ENCODE measurements at regions not wholly inside any gene's neighbourhood (a gene's known extent, or its start where the extent isn't known, plus 50 kb on each side); places are given as distances from the start of the nearest gene placed in this dataset.
A peak's percentile ranks its signal among the peaks of the same experiment; 100 is the strongest.

GRCh38 chr3:194274424-194275085, 76.6 kb downstream of the CPN2 start:
- H3K36me3 ChIP-seq (ENCODE audit: control insufficient read depth in 2 of 3, insufficient read depth in 3 of 3, low read length in 3 of 3) = no peaks in the 10 kb centered on the region
- ChIA-PET POLR2A (no interaction called here), CTCF (no interaction called here)
- Mint-ChIP-seq H3K27ac (peak overlapping the region in 7 of 9 donors; percentile 16 to 76 (median 60)), H3K9me3 (peaks cover 0 to 8% (median 0%) of the 10 kb centered on the region in 11 donors), H3K4me3 (no peak overlapping the region), H3K36me3 (no peaks in the 10 kb centered on the region), H3K27me3 (peaks cover 0 to 8% (median 0%) of the 10 kb centered on the region in 5 donors), H3K4me1 (peaks cover 0 to 19% (median 11%) of the 10 kb centered on the region in 7 donors)
- H3K9me3 ChIP-seq (ENCODE audit: control insufficient read depth in 2 of 3, low read length in 3 of 3) = no peaks in the 10 kb centered on the region
- no peak for DNase-seq
- no peak for ATAC-seq
- no peaks in the 10 kb centered on the region for H3K27me3 ChIP-seq (ENCODE audit: control insufficient read depth in 2 of 2, insufficient read depth in 2 of 2, low read length in 2 of 2)
- intact Hi-C loops (cut with micrococcal nuclease) = no loop called here
- H3K4me1 ChIP-seq (ENCODE audit: control insufficient read depth in 2 of 2, insufficient read depth in 2 of 2, low read length in 2 of 2) = no peaks in the 10 kb centered on the region
- H3K4me3 ChIP-seq (ENCODE audit: low read length) = no peak overlapping the region
- H3K27ac ChIP-seq (ENCODE audit: low read depth, low read length) = no peak overlapping the region

- Histone ChIP-seq H3K4me1 (ENCODE audit: control insufficient read depth in 2 of 2, insufficient read depth in 2 of 2, low read length in 2 of 2) (no peaks in the 10 kb centered on the region), H3K4me3 (ENCODE audit: low read length) (no peak overlapping the region), H3K9me3 (ENCODE audit: control insufficient read depth in 2 of 3, low read length in 3 of 3) (no peaks in the 10 kb centered on the region), H3K27me3 (ENCODE audit: control insufficient read depth in 2 of 2, insufficient read depth in 2 of 2, low read length in 2 of 2) (no peaks in the 10 kb centered on the region), H3K36me3 (ENCODE audit: control insufficient read depth in 2 of 3, insufficient read depth in 3 of 3, low read length in 3 of 3) (no peaks in the 10 kb centered on the region), H3K27ac (ENCODE audit: low read depth, low read length) (no peak overlapping the region)
- ChIA-PET CTCF (no interaction called here), POLR2A (no interaction called here)
- ATAC-seq = no peak
- Mint-ChIP-seq H3K36me3 (no peaks in the 10 kb centered on the region), H3K27ac (peak overlapping the region in 8 of 9 donors; percentile 8 to 76 (median 33)), H3K27me3 (peaks cover 0 to 8% (median 0%) of the 10 kb centered on the region in 5 donors), H3K4me1 (peaks cover 0 to 21% (median 8%) of the 10 kb centered on the region in 7 donors), H3K4me3 (no peak overlapping the region), H3K9me3 (peaks cover 0 to 8% (median 0%) of the 10 kb centered on the region in 11 donors)
- intact Hi-C loops (cut with micrococcal nuclease) = no loop called here
- no peak for DNase-seq
Observed at GRCh38 chr3:194275291-194275690, 75.8 kb downstream of the CPN2 start.

- no peaks in the 10 kb centered on the region for H3K4me1 ChIP-seq (ENCODE audit: control insufficient read depth in 2 of 2, insufficient read depth in 2 of 2, low read length in 2 of 2)
- peaks cover 0 to 20% (median 7%) of the 10 kb centered on the region in 7 donors for H3K4me1 Mint-ChIP-seq
- ChIA-PET CTCF (no interaction called here), POLR2A (no interaction called here)
- H3K9me3 Mint-ChIP-seq = peaks cover 0 to 9% (median 0%) of the 10 kb centered on the region in 11 donors
- no peaks in the 10 kb centered on the region for H3K27me3 ChIP-seq (ENCODE audit: control insufficient read depth in 2 of 2, insufficient read depth in 2 of 2, low read length in 2 of 2)
- no peak overlapping the region for H3K4me3 Mint-ChIP-seq
- peak overlapping the region in 3 of 9 donors; percentile 16 to 74 (median 66) for H3K27ac Mint-ChIP-seq
- peaks cover 0 to 8% (median 0%) of the 10 kb centered on the region in 5 donors for H3K27me3 Mint-ChIP-seq
- DNase-seq (no peak), ATAC-seq (no peak)
- no peaks in the 10 kb centered on the region for H3K36me3 ChIP-seq (ENCODE audit: control insufficient read depth in 2 of 3, insufficient read depth in 3 of 3, low read length in 3 of 3)
- no peaks in the 10 kb centered on the region for H3K36me3 Mint-ChIP-seq
- H3K9me3 ChIP-seq (ENCODE audit: control insufficient read depth in 2 of 3, low read length in 3 of 3) = no peaks in the 10 kb centered on the region
- no peak overlapping the region for H3K27ac ChIP-seq (ENCODE audit: low read depth, low read length)
- intact Hi-C loops (cut with micrococcal nuclease) = no loop called here
- H3K4me3 ChIP-seq (ENCODE audit: low read length) = no peak overlapping the region
Observed at GRCh38 chr3:194275721-194276120, 75.4 kb downstream of the CPN2 start.

- Histone ChIP-seq H3K27ac (ENCODE audit: low read depth, low read length) (no peak overlapping the region), H3K27me3 (ENCODE audit: control insufficient read depth in 2 of 2, insufficient read depth in 2 of 2, low read length in 2 of 2) (no peaks in the 10 kb centered on the region), H3K9me3 (ENCODE audit: control insufficient read depth in 2 of 3, low read length in 3 of 3) (no peaks in the 10 kb centered on the region), H3K4me1 (ENCODE audit: control insufficient read depth in 2 of 2, insufficient read depth in 2 of 2, low read length in 2 of 2) (no peaks in the 10 kb centered on the region), H3K4me3 (ENCODE audit: low read length) (no peak overlapping the region), H3K36me3 (ENCODE audit: control insufficient read depth in 2 of 3, insufficient read depth in 3 of 3, low read length in 3 of 3) (no peaks in the 10 kb centered on the region)
- DNase-seq (no peak), ATAC-seq (no peak)
- intact Hi-C loops (cut with micrococcal nuclease) = no loop called here
- no peaks in the 10 kb centered on the region for H3K36me3 Mint-ChIP-seq
- no peak overlapping the region for H3K4me3 Mint-ChIP-seq
- CTCF ChIA-PET = no interaction called here
- peaks cover 0 to 19% (median 7%) of the 10 kb centered on the region in 7 donors for H3K4me1 Mint-ChIP-seq
- peaks cover 0 to 9% (median 0%) of the 10 kb centered on the region in 11 donors for H3K9me3 Mint-ChIP-seq
- peaks cover 0 to 8% (median 0%) of the 10 kb centered on the region in 5 donors for H3K27me3 Mint-ChIP-seq
- POLR2A ChIA-PET = no interaction called here
- H3K27ac Mint-ChIP-seq = no peak overlapping the region
Observed at GRCh38 chr3:194276768-194277103, 74.4 kb downstream of the CPN2 start.

- DNase-seq (no peak), ATAC-seq (no peak)
- Histone ChIP-seq H3K4me1 (ENCODE audit: control insufficient read depth in 2 of 2, insufficient read depth in 2 of 2, low read length in 2 of 2) (no peaks in the 10 kb centered on the region), H3K27ac (ENCODE audit: low read depth, low read length) (no peak overlapping the region), H3K4me3 (ENCODE audit: low read length) (no peak overlapping the region), H3K36me3 (ENCODE audit: control insufficient read depth in 2 of 3, insufficient read depth in 3 of 3, low read length in 3 of 3) (no peaks in the 10 kb centered on the region), H3K27me3 (ENCODE audit: control insufficient read depth in 2 of 2, insufficient read depth in 2 of 2, low read length in 2 of 2) (no peaks in the 10 kb centered on the region), H3K9me3 (ENCODE audit: control insufficient read depth in 2 of 3, low read length in 3 of 3) (no peaks in the 10 kb centered on the region)
- POLR2A ChIA-PET = no interaction called here
- peaks cover 0 to 8% (median 0%) of the 10 kb centered on the region in 5 donors for H3K27me3 Mint-ChIP-seq
- H3K9me3 Mint-ChIP-seq = peaks cover 0 to 9% (median 0%) of the 10 kb centered on the region in 11 donors
- peak overlapping the region in 1 of 9 donors; percentile 33 for H3K27ac Mint-ChIP-seq
- peaks cover 0 to 19% (median 7%) of the 10 kb centered on the region in 7 donors for H3K4me1 Mint-ChIP-seq
- H3K4me3 Mint-ChIP-seq = no peak overlapping the region
- CTCF ChIA-PET = no interaction called here
- intact Hi-C loops (cut with micrococcal nuclease) = no loop called here
- no peaks in the 10 kb centered on the region for H3K36me3 Mint-ChIP-seq
Observed at GRCh38 chr3:194277104-194277785, 73.9 kb downstream of the CPN2 start.

GRCh38 chr3:194277786-194278130, 73.4 kb downstream of the CPN2 start:
- no peak for DNase-seq
- Mint-ChIP-seq H3K4me3 (no peak overlapping the region), H3K9me3 (peaks cover 0 to 9% (median 0%) of the 10 kb centered on the region in 11 donors), H3K27me3 (peaks cover 0 to 8% (median 0%) of the 10 kb centered on the region in 5 donors), H3K27ac (peak overlapping the region in 1 of 9 donors; percentile 33), H3K36me3 (no peaks in the 10 kb centered on the region), H3K4me1 (peaks cover 0 to 19% (median 8%) of the 10 kb centered on the region in 7 donors)
- Histone ChIP-seq H3K4me1 (ENCODE audit: control insufficient read depth in 2 of 2, insufficient read depth in 2 of 2, low read length in 2 of 2) (no peaks in the 10 kb centered on the region), H3K27me3 (ENCODE audit: control insufficient read depth in 2 of 2, insufficient read depth in 2 of 2, low read length in 2 of 2) (no peaks in the 10 kb centered on the region), H3K36me3 (ENCODE audit: control insufficient read depth in 2 of 3, insufficient read depth in 3 of 3, low read length in 3 of 3) (no peaks in the 10 kb centered on the region), H3K4me3 (ENCODE audit: low read length) (no peak overlapping the region), H3K27ac (ENCODE audit: low read depth, low read length) (no peak overlapping the region), H3K9me3 (ENCODE audit: control insufficient read depth in 2 of 3, low read length in 3 of 3) (no peaks in the 10 kb centered on the region)
- intact Hi-C loops (cut with micrococcal nuclease) = no loop called here
- CTCF ChIA-PET = no interaction called here
- POLR2A ChIA-PET = no interaction called here
- no peak for ATAC-seq

Data from naive thymus-derived CD4-positive, alpha-beta T cell (primary cell).